IMR-90 (cell line): ENCODE measurements at regions not wholly inside any gene's neighbourhood (a gene's known extent, or its start where the extent isn't known, plus 50 kb on each side); places are given as distances from the start of the nearest gene placed in this dataset.

ENCODE experiments used
- ATAC-seq: fragments of 200-7000 bp; cut with Tn5 transposase; 2 replicates; pipeline ENCODE4 v1.9.1; 2020; ENCODE audit warnings: low read depth, mild to moderate bottlenecking, moderate library complexity
- BruUV-seq: library from RNA; stranded (reverse); fragments of 400-500 nt; replicated peaks from 2 replicates; lab custom pipeline; 2021; lab: Mats Ljungman, UMichigan
- CTCF ChIA-PET: fragments of 300-600 bp; formaldehyde crosslinking; extraction: SDS; loops from one replicate; lab custom pipeline; 2021; ENCODE audit warnings: antibody characterized with exemption; lab: Yijun Ruan, JAX
- POLR2A ChIA-PET: fragments of 300-600 bp; sonication (Branson Sonifier 250); formaldehyde crosslinking; loops from one replicate; lab custom pipeline; 2022; ENCODE audit warnings: antibody characterized with exemption; ENCODE audit not compliant: unreplicated experiment; lab: Charles Lee
- DNase-seq: peaks from one replicate; pipeline ENCODE4 v3.0.0; 2013
- H2AFZ ChIP-seq: replicated peaks from 2 replicates; pipeline ENCODE3; 2013; ENCODE audit warnings: low read length, mild to moderate bottlenecking; ENCODE audit not compliant: poor library complexity
- H2AK5ac ChIP-seq: 2 replicates; pipeline ENCODE4 v1.6.1; 2013; ENCODE audit warnings: low read depth, low read length, inconsistent platforms
- H2AK9ac ChIP-seq: replicated peaks from 2 replicates; pipeline ENCODE3; 2013; ENCODE audit warnings: mild to moderate bottlenecking, low read depth, low read length, moderate library complexity; ENCODE audit not compliant: poor library complexity
- H2BK120ac ChIP-seq: 2 replicates; pipeline ENCODE4 v1.6.1; 2013; ENCODE audit warnings: low read depth, low read length, inconsistent platforms
- H2BK15ac ChIP-seq: 3 replicates; pipeline ENCODE4 v1.6.1; 2013; ENCODE audit warnings: low read depth, low read length, inconsistent platforms
- H2BK20ac ChIP-seq: 2 replicates; pipeline ENCODE4 v1.6.1; 2013; ENCODE audit warnings: low read depth, mild to moderate bottlenecking, inconsistent platforms, low read length, moderate library complexity
- H2BK5ac ChIP-seq: 2 replicates; pipeline ENCODE4 v1.6.1; 2013; ENCODE audit warnings: mild to moderate bottlenecking, low read depth, low read length, inconsistent platforms; ENCODE audit not compliant: poor library complexity, severe bottlenecking
- H3K14ac ChIP-seq: replicated peaks from 2 replicates; pipeline ENCODE4 v1.6.1; 2013; ENCODE audit warnings: low read depth, low read length, inconsistent platforms
- H3K18ac ChIP-seq: 2 replicates; pipeline ENCODE4 v1.6.1; 2013; ENCODE audit warnings: low read depth, low read length, control low read depth
- H3K23ac ChIP-seq: 2 replicates; pipeline ENCODE4 v1.6.1; 2013; ENCODE audit warnings: low read depth, low read length, inconsistent platforms
- H3K27ac ChIP-seq: 2 replicates; pipeline ENCODE4 v1.5.1; 2013; ENCODE audit warnings: mild to moderate bottlenecking, control low read depth, low read length; ENCODE audit not compliant: insufficient read depth
- H3K27me3 ChIP-seq: 2 replicates; pipeline ENCODE4 v1.6.1; 2013; ENCODE audit warnings: low read length; ENCODE audit not compliant: control insufficient read depth, insufficient read depth
- H3K36me3 ChIP-seq: 2 replicates; pipeline ENCODE4 v1.6.1; 2013; ENCODE audit warnings: low read length, mixed read lengths; ENCODE audit not compliant: control insufficient read depth, insufficient read depth
- H3K4ac ChIP-seq: 2 replicates; pipeline ENCODE4 v1.6.1; 2013; ENCODE audit warnings: low read depth, low read length, inconsistent platforms
- H3K4me1 ChIP-seq: 2 replicates; pipeline ENCODE4 v1.6.1; 2013; ENCODE audit warnings: low read length, mixed read lengths; ENCODE audit not compliant: control insufficient read depth, insufficient read depth
- H3K4me2 ChIP-seq: 2 replicates; pipeline ENCODE4 v1.6.1; 2013; ENCODE audit warnings: low read depth, mild to moderate bottlenecking, control low read depth, low read length, moderate library complexity
- H3K4me3 ChIP-seq: 2 replicates; pipeline ENCODE4 v1.5.1; 2013; ENCODE audit warnings: low read depth, mild to moderate bottlenecking, control low read depth, low read length, moderate library complexity; ENCODE audit not compliant: insufficient read depth
- H3K56ac ChIP-seq: 2 replicates; pipeline ENCODE4 v1.6.1; 2013; ENCODE audit warnings: low read length, inconsistent platforms; ENCODE audit not compliant: insufficient read depth; ENCODE audit errors: extremely low read depth
- H3K79me1 ChIP-seq, 2 experiments: 2 replicates each; pipeline ENCODE4 v1.6.1; 2013; ENCODE audit warnings: low read length in 2 of 2, inconsistent platforms in 1 of 2, low read depth in 1 of 2
- H3K9ac ChIP-seq: 2 replicates; pipeline ENCODE4 v1.6.1; 2013; ENCODE audit warnings: low read depth, low read length, control low read depth
- H3K9me1 ChIP-seq: 2 replicates; pipeline ENCODE4 v1.6.1; 2013; ENCODE audit warnings: low read length, inconsistent platforms; ENCODE audit not compliant: insufficient read depth
- H3K9me3 ChIP-seq: 2 replicates; pipeline ENCODE4 v1.6.1; 2013; ENCODE audit warnings: low read length; ENCODE audit not compliant: control insufficient read depth, insufficient read depth
- H4K20me1 ChIP-seq: 2 replicates; pipeline ENCODE4 v1.6.1; 2013; ENCODE audit warnings: low read length, inconsistent platforms; ENCODE audit not compliant: insufficient read depth
- H4K5ac ChIP-seq: 2 replicates; pipeline ENCODE4 v1.6.1; 2013; ENCODE audit warnings: mild to moderate bottlenecking, low read depth, low read length, control low read depth
- H4K8ac ChIP-seq, 2 experiments: 2 replicates each; pipeline ENCODE4 v1.6.1; 2013; ENCODE audit warnings: low read depth in 2 of 2, low read length in 2 of 2, control low read depth in 1 of 2, inconsistent platforms in 1 of 2
- H4K91ac ChIP-seq: 2 replicates; pipeline ENCODE4 v1.6.1; 2013; ENCODE audit warnings: low read depth, low read length, inconsistent platforms; ENCODE audit not compliant: insufficient read depth
- CEBPB ChIP-seq: IDR thresholded peaks from 2 replicates; pipeline ENCODE4 v1.6.1; 2012; ENCODE audit warnings: low read depth, low read length, improper control_type of control experiment
- CHD1 ChIP-seq: IDR thresholded peaks from 2 replicates; pipeline ENCODE4 v1.6.1; 2012; ENCODE audit warnings: low read depth, low read length, improper control_type of control experiment
- CTCF ChIP-seq: conservative IDR thresholded peaks from 2 replicates; pipeline ENCODE4 v1.5.1; 2012; ENCODE audit warnings: mild to moderate bottlenecking, low read depth, low read length, improper control_type of control experiment
- ELK1 ChIP-seq: fragments of 150-350 bp; IDR thresholded peaks from 2 replicates; pipeline ENCODE4 v1.6.1; 2016; ENCODE audit warnings: low read depth, mild to moderate bottlenecking, low read length, moderate library complexity, borderline replicate concordance
- MAFK ChIP-seq: IDR thresholded peaks from 2 replicates; pipeline ENCODE4 v1.6.1; 2012; ENCODE audit warnings: low read depth, low read length, improper control_type of control experiment
- MAZ ChIP-seq: IDR thresholded peaks from 2 replicates; pipeline ENCODE4 v1.6.1; 2012; ENCODE audit warnings: low read depth, mild to moderate bottlenecking, low read length, improper control_type of control experiment, moderate library complexity, borderline replicate concordance
- POLR2A ChIP-seq: IDR thresholded peaks from 2 replicates; pipeline ENCODE4 v1.6.1; 2012; ENCODE audit warnings: mild to moderate bottlenecking, low read depth, low read length
- RCOR1 ChIP-seq: IDR thresholded peaks from 2 replicates; pipeline ENCODE4 v1.6.1; 2012; ENCODE audit warnings: mild to moderate bottlenecking, low read length, improper control_type of control experiment; ENCODE audit not compliant: insufficient replicate concordance
- USF2 ChIP-seq: fragments of 150-350 bp; IDR thresholded peaks from 2 replicates; pipeline ENCODE4 v1.6.1; 2017; ENCODE audit warnings: mild to moderate bottlenecking, antibody characterized with exemption, low read length, low read depth
- WGBS, 2 experiments: methylation state at CpG; one replicate each; pipeline versions ENCODE4 v1.1.5 to v1.1.7; 2013; ENCODE audit warnings: missing lambda C conversion rate in 2 of 2; ENCODE audit not compliant: insufficient read length in 1 of 2; ENCODE audit errors: extremely low coverage in 2 of 2; 5-methylcytosine and 5-hydroxymethylcytosine counted together
- dilution Hi-C: fragments of 300-500 bp; cut with HindIII; formaldehyde crosslinking; loops from one replicate; pipeline ENCODE4 v1.14.3; 2018; ENCODE audit warnings: low sequenced_read_pairs; ENCODE audit not compliant: unreplicated experiment
- in situ Hi-C: fragments of 300-500 bp; cut with MboI; formaldehyde crosslinking; loops from 3 replicates; pipeline ENCODE4 v1.14.3; 2019; ENCODE audit warnings: low sequenced_read_pairs, inconsistent platforms, mixed read lengths
- intact Hi-C: fragments of 100-400 bp; cut with micrococcal nuclease; formaldehyde crosslinking; loops from 2 replicates; pipeline ENCODE4 v1.10.0; 2022

- no peak overlapping the region for H2BK15ac ChIP-seq
- H2AK9ac ChIP-seq, result no peak overlapping the region
- no peak overlapping the region for H2BK5ac ChIP-seq
- no peak overlapping the region for H4K91ac ChIP-seq
- no peak overlapping the region for H2AK5ac ChIP-seq
- ChIA-PET POLR2A (no interaction called here), CTCF (no interaction called here)
- in situ Hi-C loops, result no loop called here
- no peak overlapping the region; the same call in 1 of the 2 replicates for H3K4me2 ChIP-seq
- no peaks in the 10 kb centered on the region; the same call in 1 of the 2 replicates for H3K4me1 ChIP-seq
- no peak overlapping the region for H3K56ac ChIP-seq
- H3K9me1 ChIP-seq, result no peaks in the 10 kb centered on the region
- no peaks in the 10 kb centered on the region for H3K27me3 ChIP-seq
- H3K4ac ChIP-seq, result no peak overlapping the region
- H3K9me3 ChIP-seq, result no peaks in the 10 kb centered on the region
- H3K18ac ChIP-seq, result no peak overlapping the region; the same call in 1 of the 2 replicates
- H4K8ac ChIP-seq, result no peak overlapping the region
- no peaks in the 10 kb centered on the region for H3K36me3 ChIP-seq
- no CpG with 5 or more reads among the region's 2 CpGs for WGBS, 2 experiments
- H4K20me1 ChIP-seq, result no peaks in the 10 kb centered on the region
- no peak overlapping the region for H2BK120ac ChIP-seq
- H3K23ac ChIP-seq, result no peak overlapping the region
- no peak overlapping the region for H2BK20ac ChIP-seq
- H3K4me3 ChIP-seq, result no peak overlapping the region
- H2AFZ ChIP-seq, result no peak overlapping the region
- H3K79me1 ChIP-seq, result no peaks in the 10 kb centered on the region
- dilution Hi-C loops, result no loop called here
- DNase-seq, result no peak
- no peak overlapping the region for H4K5ac ChIP-seq
- ATAC-seq, result no peak
- no peak for TF ChIP-seq ELK1
- no peak for TF ChIP-seq MAZ
- TF ChIP-seq MAFK, result no peak
- no peak for TF ChIP-seq RCOR1
- no peak for TF ChIP-seq USF2
- TF ChIP-seq CHD1, result no peak
- TF ChIP-seq CEBPB, result no peak
- no peak for TF ChIP-seq POLR2A
- no peak for TF ChIP-seq CTCF
- H3K9ac ChIP-seq, result no peak overlapping the region
- no peak overlapping the region for H3K14ac ChIP-seq
- no peak overlapping the region for H3K27ac ChIP-seq
- intact Hi-C loops, result no loop called here
- BruUV-seq, result no TSS peak
Measured at GRCh38 chr12:95418142-95418541, 55.8 kb upstream of the METAP2 start.
